ENCODE measurements at regions not wholly inside any gene's neighbourhood (a gene's known extent, or its start where the extent isn't known, plus 50 kb on each side); places are given as distances from the start of the nearest gene placed in this dataset.

GRCh38 chr6:6886171-6886885, 221.4 kb upstream of the RREB1 start:
- no peak for DNase-seq (ENCODE audit: low read depth, low spot score)

GRCh38 chr6:6886886-6887285, 220.9 kb upstream of the RREB1 start:
- no peak for DNase-seq (ENCODE audit: low read depth, low spot score)

GRCh38 chr6:6889601-6890000, 218.2 kb upstream of the RREB1 start:
- DNase-seq (ENCODE audit: low read depth, low spot score), result no peak

GRCh38 chr6:6890400-6890858, 217.3 kb upstream of the RREB1 start:
- peak; percentile 29 for DNase-seq (ENCODE audit: low read depth, low spot score)

- DNase-seq (ENCODE audit: low read depth, low spot score), result peak; percentile 52
These were observed 216.5 kb upstream of the RREB1 start for GRCh38 chr6:6891125-6891721.

GRCh38 chr6:6891949-6892461, 215.8 kb upstream of the RREB1 start:
- DNase-seq (ENCODE audit: low read depth, low spot score), result no peak

- DNase-seq (ENCODE audit: low read depth, low spot score), result no peak
These were observed 214.8 kb upstream of the RREB1 start for GRCh38 chr6:6892744-6893583.

GRCh38 chr6:6893701-6894100, 214.1 kb upstream of the RREB1 start:
- no peak for DNase-seq (ENCODE audit: low read depth, low spot score)

- DNase-seq (ENCODE audit: low read depth, low spot score), result no peak
These were observed 211.8 kb upstream of the RREB1 start for GRCh38 chr6:6895929-6896328.

- no peak for DNase-seq (ENCODE audit: low read depth, low spot score)
These were observed 210.6 kb upstream of the RREB1 start for GRCh38 chr6:6897140-6897539.

- no peak for DNase-seq (ENCODE audit: low read depth, low spot score)
These were observed 207.1 kb upstream of the RREB1 start for GRCh38 chr6:6900569-6901204.

- no peak for DNase-seq (ENCODE audit: low read depth, low spot score)
These were observed 206.5 kb upstream of the RREB1 start for GRCh38 chr6:6901205-6901719.

GRCh38 chr6:6901945-6902344, 205.8 kb upstream of the RREB1 start:
- no peak for DNase-seq (ENCODE audit: low read depth, low spot score)

- no peak for DNase-seq (ENCODE audit: low read depth, low spot score)
These were observed 201.7 kb upstream of the RREB1 start for GRCh38 chr6:6905961-6906518.

- no peak for DNase-seq (ENCODE audit: low read depth, low spot score)
These were observed 201.1 kb upstream of the RREB1 start for GRCh38 chr6:6906570-6907213.

- DNase-seq (ENCODE audit: low read depth, low spot score), result no peak
These were observed 200.5 kb upstream of the RREB1 start for GRCh38 chr6:6907286-6907685.

- DNase-seq (ENCODE audit: low read depth, low spot score), result no peak
These were observed 199.6 kb upstream of the RREB1 start for GRCh38 chr6:6908121-6908520.

- no peak for DNase-seq (ENCODE audit: low read depth, low spot score)
These were observed 198.7 kb upstream of the RREB1 start for GRCh38 chr6:6909111-6909510.

GRCh38 chr6:6910734-6911295, 196.9 kb upstream of the RREB1 start:
- no peak for DNase-seq (ENCODE audit: low read depth, low spot score)

GRCh38 chr6:6911391-6911790, 196.4 kb upstream of the RREB1 start:
- no peak for DNase-seq (ENCODE audit: low read depth, low spot score)
